Nephron (organoid): ENCODE measurements at regions not wholly inside any gene's neighbourhood (a gene's known extent, or its start where the extent isn't known, plus 50 kb on each side); places are given as distances from the start of the nearest gene placed in this dataset.

Source experiments
- H3K27ac Mint-ChIP-seq, 3 experiments: 2 replicates each; pipeline ENCODE4 v1.8.0; 2020; ENCODE audit warnings: mixed read lengths in 3 of 3, mild to moderate bottlenecking in 2 of 3, moderate library complexity in 1 of 3
- H3K27me3 Mint-ChIP-seq: 2 replicates; pipeline ENCODE4 v1.8.0; 2021; ENCODE audit warnings: low read depth, mild to moderate bottlenecking, moderate library complexity, mixed read lengths
- H3K36me3 Mint-ChIP-seq: 2 replicates; pipeline ENCODE4 v1.8.0; 2020; ENCODE audit warnings: low read depth, mixed read lengths
- H3K4me1 Mint-ChIP-seq: 2 replicates; pipeline ENCODE4 v1.8.0; 2020; ENCODE audit warnings: mixed read lengths
- H3K4me3 Mint-ChIP-seq, 3 experiments: 2 replicates each; pipeline ENCODE4 v1.8.0; 2020; ENCODE audit warnings: mild to moderate bottlenecking in 3 of 3, mixed read lengths in 3 of 3, moderate library complexity in 2 of 3
- H3K9me3 Mint-ChIP-seq: 2 replicates; pipeline ENCODE4 v1.8.0; 2020; ENCODE audit warnings: mixed read lengths
- TF ChIP-seq, protein P1 (sequence below), 3 experiments: fragments of 200-600 bp; sonication (generic); IDR thresholded peaks; one replicate each; pipeline ENCODE4 v1.5.0; 2021; ENCODE audit warnings: antibody characterized with exemption in 3 of 3; ENCODE audit not compliant: unreplicated experiment in 3 of 3

DNA sequence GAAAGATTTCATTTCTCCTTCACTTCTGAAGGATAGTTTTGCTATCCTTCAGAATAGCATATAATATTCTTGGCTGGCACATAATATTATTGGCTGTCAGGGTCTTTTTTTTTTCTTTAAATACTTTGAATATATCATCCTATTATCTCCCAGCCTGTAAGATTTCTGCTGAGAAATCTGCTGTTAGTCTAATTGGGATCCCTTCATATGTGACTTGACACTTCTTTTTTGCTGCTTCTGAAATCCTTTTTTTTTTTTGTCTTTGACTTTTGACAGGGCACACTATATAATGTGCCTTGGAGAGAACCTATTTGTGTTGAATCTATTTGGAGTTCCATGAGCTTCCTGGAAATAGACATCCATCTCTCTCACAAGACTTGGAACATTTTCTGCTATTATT, 136.9 kb upstream of the UBL3 start:
- no peaks in the 10 kb centered on the region for H3K4me1 Mint-ChIP-seq
- H3K9me3 Mint-ChIP-seq = peaks cover 25% of the 10 kb centered on the region
- H3K36me3 Mint-ChIP-seq = no peaks in the 10 kb centered on the region
- TF ChIP-seq, protein P1, sequence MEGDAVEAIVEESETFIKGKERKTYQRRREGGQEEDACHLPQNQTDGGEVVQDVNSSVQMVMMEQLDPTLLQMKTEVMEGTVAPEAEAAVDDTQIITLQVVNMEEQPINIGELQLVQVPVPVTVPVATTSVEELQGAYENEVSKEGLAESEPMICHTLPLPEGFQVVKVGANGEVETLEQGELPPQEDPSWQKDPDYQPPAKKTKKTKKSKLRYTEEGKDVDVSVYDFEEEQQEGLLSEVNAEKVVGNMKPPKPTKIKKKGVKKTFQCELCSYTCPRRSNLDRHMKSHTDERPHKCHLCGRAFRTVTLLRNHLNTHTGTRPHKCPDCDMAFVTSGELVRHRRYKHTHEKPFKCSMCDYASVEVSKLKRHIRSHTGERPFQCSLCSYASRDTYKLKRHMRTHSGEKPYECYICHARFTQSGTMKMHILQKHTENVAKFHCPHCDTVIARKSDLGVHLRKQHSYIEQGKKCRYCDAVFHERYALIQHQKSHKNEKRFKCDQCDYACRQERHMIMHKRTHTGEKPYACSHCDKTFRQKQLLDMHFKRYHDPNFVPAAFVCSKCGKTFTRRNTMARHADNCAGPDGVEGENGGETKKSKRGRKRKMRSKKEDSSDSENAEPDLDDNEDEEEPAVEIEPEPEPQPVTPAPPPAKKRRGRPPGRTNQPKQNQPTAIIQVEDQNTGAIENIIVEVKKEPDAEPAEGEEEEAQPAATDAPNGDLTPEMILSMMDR (IDR thresholded peaks at IDR 0.05; ENCODE audit: unreplicated experiment in 3 of 3) = no peak
- H3K27me3 Mint-ChIP-seq = peaks cover 6% of the 10 kb centered on the region
- H3K4me3 Mint-ChIP-seq = no peak overlapping the region
- no peak overlapping the region for H3K27ac Mint-ChIP-seq

DNA sequence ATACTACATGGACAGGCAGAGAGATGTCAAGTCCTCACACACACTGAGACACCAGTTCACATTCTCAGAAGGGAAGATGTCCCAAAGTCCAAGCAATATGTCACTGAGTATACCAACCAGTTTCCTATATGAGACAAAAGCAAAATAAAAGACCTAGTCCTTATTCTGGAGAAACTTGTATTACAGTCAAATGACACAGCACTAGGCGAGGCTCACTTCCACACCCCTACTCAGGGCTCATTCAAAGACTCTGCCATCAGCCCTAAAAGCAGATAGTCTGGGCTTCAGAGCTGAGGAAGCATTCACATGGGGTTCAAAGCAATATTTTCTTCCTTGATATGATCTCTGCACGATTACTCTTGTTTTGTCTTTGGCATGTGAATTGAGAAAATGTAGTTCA, 129.9 kb upstream of the UBL3 start:
- H3K36me3 Mint-ChIP-seq = no peaks in the 10 kb centered on the region
- H3K4me3 Mint-ChIP-seq = no peak overlapping the region
- H3K27ac Mint-ChIP-seq = no peak overlapping the region
- TF ChIP-seq, protein P1 (IDR thresholded peaks at IDR 0.05; ENCODE audit: unreplicated experiment in 3 of 3) = no peak
- no peaks in the 10 kb centered on the region for H3K27me3 Mint-ChIP-seq
- H3K9me3 Mint-ChIP-seq = peaks cover 23% of the 10 kb centered on the region
- H3K4me1 Mint-ChIP-seq = no peaks in the 10 kb centered on the region

- Mint-ChIP-seq H3K4me3 (no peak overlapping the region), H3K27me3 (no peaks in the 10 kb centered on the region), H3K4me1 (no peaks in the 10 kb centered on the region), H3K9me3 (peaks cover 20% of the 10 kb centered on the region), H3K36me3 (no peaks in the 10 kb centered on the region), H3K27ac (no peak overlapping the region)
- TF ChIP-seq, protein P1 (IDR thresholded peaks at IDR 0.05; ENCODE audit: unreplicated experiment in 3 of 3) = no peak
Measured at GRCh38 chr13:29978211-29978610, 127.8 kb upstream of the UBL3 start.

DNA sequence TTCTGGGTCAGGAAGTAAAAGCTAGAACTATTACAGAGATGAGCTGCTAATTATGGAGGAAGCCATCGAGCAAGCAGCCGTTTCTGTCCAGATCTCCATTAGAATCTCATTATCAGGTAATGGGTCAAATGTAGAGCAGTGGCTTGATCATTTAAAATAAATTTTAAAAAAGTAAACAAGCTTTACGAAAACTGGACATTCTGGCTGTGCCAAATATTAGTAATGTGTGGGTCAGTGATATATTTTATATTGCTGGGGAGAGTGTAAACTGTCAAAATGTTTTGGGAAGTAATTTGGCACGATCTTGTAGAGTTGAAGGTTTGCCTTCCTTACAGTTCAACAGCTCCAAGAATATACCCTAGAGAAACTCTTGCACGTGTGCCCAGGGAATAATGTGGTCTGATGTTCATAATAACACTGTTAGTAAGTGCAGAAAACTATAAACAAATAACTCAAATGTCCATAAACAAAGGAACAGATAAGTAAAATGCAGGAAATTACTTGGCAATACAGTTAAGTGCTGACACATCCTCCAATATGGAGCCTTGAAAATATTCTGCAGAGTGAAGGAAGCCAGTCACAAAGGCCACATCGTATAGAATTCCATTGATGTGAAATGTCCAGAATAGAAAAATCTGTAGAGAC, 127.2 kb upstream of the UBL3 start:
- Mint-ChIP-seq H3K27ac (no peak overlapping the region), H3K9me3 (peaks cover 16% of the 10 kb centered on the region), H3K4me1 (no peaks in the 10 kb centered on the region), H3K4me3 (no peak overlapping the region), H3K27me3 (no peaks in the 10 kb centered on the region), H3K36me3 (no peaks in the 10 kb centered on the region)
- TF ChIP-seq, protein P1 (IDR thresholded peaks at IDR 0.05; ENCODE audit: unreplicated experiment in 3 of 3) = no peak

GRCh38 chr13:29976535-29976934, 126.1 kb upstream of the UBL3 start:
- H3K27me3 Mint-ChIP-seq = no peaks in the 10 kb centered on the region
- TF ChIP-seq, protein P1 (IDR thresholded peaks at IDR 0.05; ENCODE audit: unreplicated experiment in 3 of 3) = no peak
- H3K4me1 Mint-ChIP-seq = no peaks in the 10 kb centered on the region
- no peak overlapping the region for H3K27ac Mint-ChIP-seq
- peaks cover 10% of the 10 kb centered on the region for H3K9me3 Mint-ChIP-seq
- no peak overlapping the region for H3K4me3 Mint-ChIP-seq
- H3K36me3 Mint-ChIP-seq = no peaks in the 10 kb centered on the region

GRCh38 chr13:29975283-29975682, 124.9 kb upstream of the UBL3 start:
- no peak overlapping the region for H3K4me3 Mint-ChIP-seq
- H3K9me3 Mint-ChIP-seq = peaks cover 6% of the 10 kb centered on the region
- H3K27me3 Mint-ChIP-seq = no peaks in the 10 kb centered on the region

More at GRCh38 chr13:29975283-29975682, 124.9 kb upstream of the UBL3 start:
- TF ChIP-seq, protein P1 (IDR thresholded peaks at IDR 0.05; ENCODE audit: unreplicated experiment in 3 of 3) = no peak
- no peaks in the 10 kb centered on the region for H3K4me1 Mint-ChIP-seq
- no peaks in the 10 kb centered on the region for H3K36me3 Mint-ChIP-seq
- H3K27ac Mint-ChIP-seq = no peak overlapping the region
